Adrenal gland (tissue), 5 donors: ENCODE measurements at regions not wholly inside any gene's neighbourhood (a gene's known extent, or its start where the extent isn't known, plus 50 kb on each side); places are given as distances from the start of the nearest gene placed in this dataset.

Source experiments
- CTCF ChIP-seq, 6 experiments: fragments of 450-650 bp in 4 of 6; fragments of 200-600 bp in 2 of 6; sonication (generic) in 1 of 6; IDR thresholded peaks; 1 replicate in 5 of 6; 2 replicates in 1 of 6; pipeline versions ENCODE4 v1.5.1 to v1.8.0; 2016 to 2021; ENCODE audit warnings: antibody characterized with exemption in 6 of 6, mild to moderate bottlenecking in 2 of 6, moderate library complexity in 1 of 6
- POLR2A ChIP-seq, 2 donors: fragments of 450-650 bp; IDR thresholded peaks; one replicate each; pipeline ENCODE4 v1.6.1; 2017; ENCODE audit warnings: antibody characterized with exemption in 2 of 2, mild to moderate bottlenecking in 2 of 2, moderate library complexity in 1 of 2
- donor health status: DM: no; HTN: no; CAD: no.

GRCh38 chr20:23223908-23224580, 126.5 kb upstream of the NXT1 start:
- no peak for TF ChIP-seq POLR2A (IDR thresholded peaks at IDR 0.05)
- TF ChIP-seq CTCF (IDR thresholded peaks at IDR 0.05): no peak
